Endodermal cell (in vitro differentiated cells): ENCODE measurements at regions not wholly inside any gene's neighbourhood (a gene's known extent, or its start where the extent isn't known, plus 50 kb on each side); places are given as distances from the start of the nearest gene placed in this dataset.

ENCODE experiments used
- DNase-seq: peaks from one replicate; pipeline ENCODE4 v3.0.0-alpha.2; 2017
- H3K27ac ChIP-seq: 2 replicates; pipeline ENCODE4 v1.5.1; 2013; ENCODE audit warnings: mild to moderate bottlenecking, low read depth, low read length, moderate library complexity
- H3K27me3 ChIP-seq: 2 replicates; pipeline ENCODE4 v1.6.1; 2013; ENCODE audit warnings: mild to moderate bottlenecking, low read length, moderate library complexity; ENCODE audit not compliant: insufficient read depth, control insufficient read depth, poor library complexity, severe bottlenecking
- H3K36me3 ChIP-seq: 2 replicates; pipeline ENCODE4 v1.7.0; 2013; ENCODE audit warnings: mild to moderate bottlenecking, low read length, moderate library complexity; ENCODE audit not compliant: control insufficient read depth, insufficient read depth
- H3K4me1 ChIP-seq: one replicate; pipeline ENCODE4 v1.7.0; 2013; ENCODE audit warnings: low read length; ENCODE audit not compliant: control insufficient read depth, insufficient read depth
- H3K4me3 ChIP-seq: 2 replicates; pipeline ENCODE4 v1.5.1; 2013; ENCODE audit warnings: mild to moderate bottlenecking, low read length, moderate library complexity
- H3K9ac ChIP-seq: 2 replicates; pipeline ENCODE4 v1.6.1; 2013; ENCODE audit warnings: mild to moderate bottlenecking, low read length, moderate library complexity; ENCODE audit not compliant: poor library complexity, severe bottlenecking; ENCODE audit errors: extremely low read depth
- H3K9me3 ChIP-seq: 2 replicates; pipeline ENCODE4 v1.6.1; 2013; ENCODE audit warnings: mild to moderate bottlenecking, low read length, moderate library complexity; ENCODE audit not compliant: control insufficient read depth
- H3K27ac Mint-ChIP-seq: 2 replicates; pipeline ENCODE4 v1.8.0; 2020; ENCODE audit warnings: mixed read lengths
- H3K27me3 Mint-ChIP-seq: 2 replicates; pipeline ENCODE4 v1.8.0; 2021; ENCODE audit warnings: mild to moderate bottlenecking, mixed read lengths; ENCODE audit not compliant: insufficient read depth
- H3K36me3 Mint-ChIP-seq: 2 replicates; pipeline ENCODE4 v1.8.0; 2020; ENCODE audit warnings: low read depth, mixed read lengths
- H3K4me1 Mint-ChIP-seq: 2 replicates; pipeline ENCODE4 v1.8.0; 2020; ENCODE audit warnings: mixed read lengths
- H3K4me3 Mint-ChIP-seq: 2 replicates; pipeline ENCODE4 v1.8.0; 2020; ENCODE audit warnings: mild to moderate bottlenecking, moderate library complexity, mixed read lengths
- H3K9me3 Mint-ChIP-seq: 2 replicates; pipeline ENCODE4 v1.8.0; 2020; ENCODE audit warnings: mild to moderate bottlenecking, mixed read lengths
- CTCF ChIP-seq: fragments of 200-600 bp; sonication (generic); conservative IDR thresholded peaks from 2 replicates; pipeline ENCODE4 v1.5.0; 2021; ENCODE audit warnings: antibody characterized with exemption, mild to moderate bottlenecking
- WGBS, 2 experiments: methylation state at CpG; one replicate each; pipeline versions ENCODE4 v1.1.5 to v1.1.7; 2013; ENCODE audit warnings: missing lambda C conversion rate in 2 of 2, mixed read lengths in 1 of 2; ENCODE audit not compliant: insufficient coverage in 1 of 2, insufficient read length in 1 of 2; 5-methylcytosine and 5-hydroxymethylcytosine counted together

GRCh38 chr3:22392286-22392685 lies 641.3 kb upstream of the ZNF385D start:
- WGBS, 2 experiments, result 25 to 38% methylated on average over 2 of the region's 2 CpGs
- Mint-ChIP-seq H3K4me1 (no peaks in the 10 kb centered on the region), H3K27me3 (peaks cover 6% of the 10 kb centered on the region), H3K4me3 (no peak overlapping the region), H3K36me3 (no peaks in the 10 kb centered on the region), H3K9me3 (no peaks in the 10 kb centered on the region), H3K27ac (no peak overlapping the region)
- DNase-seq, result no peak
- no peak for TF ChIP-seq CTCF
- Histone ChIP-seq H3K9ac (no peak overlapping the region), H3K9me3 (no peaks in the 10 kb centered on the region), H3K27me3 (no peaks in the 10 kb centered on the region), H3K4me3 (no peak overlapping the region), H3K36me3 (no peaks in the 10 kb centered on the region), H3K27ac (no peak overlapping the region), H3K4me1 (no peaks in the 10 kb centered on the region)

GRCh38 chr3:22392859-22393258 lies 641.8 kb upstream of the ZNF385D start:
- no peak overlapping the region for H3K4me3 Mint-ChIP-seq
- H3K4me3 ChIP-seq, result no peak overlapping the region
- H3K9ac ChIP-seq, result no peak overlapping the region
- no peak overlapping the region for H3K27ac Mint-ChIP-seq
- H3K27ac ChIP-seq, result no peak overlapping the region
- no peaks in the 10 kb centered on the region for H3K9me3 Mint-ChIP-seq
- no peak for DNase-seq
- H3K4me1 ChIP-seq, result no peaks in the 10 kb centered on the region
- H3K36me3 Mint-ChIP-seq, result no peaks in the 10 kb centered on the region
- no peaks in the 10 kb centered on the region for H3K4me1 Mint-ChIP-seq
- H3K36me3 ChIP-seq, result no peaks in the 10 kb centered on the region
- no peaks in the 10 kb centered on the region for H3K27me3 ChIP-seq
- H3K9me3 ChIP-seq, result no peaks in the 10 kb centered on the region
- TF ChIP-seq CTCF, result no peak
- H3K27me3 Mint-ChIP-seq, result peaks cover 6% of the 10 kb centered on the region

GRCh38 chr3:22399566-22399965 lies 648.6 kb upstream of the ZNF385D start:
- Histone ChIP-seq H3K4me1 (no peaks in the 10 kb centered on the region), H3K9ac (no peak overlapping the region), H3K27ac (no peak overlapping the region), H3K4me3 (no peak overlapping the region), H3K27me3 (no peaks in the 10 kb centered on the region), H3K36me3 (no peaks in the 10 kb centered on the region), H3K9me3 (no peaks in the 10 kb centered on the region)
- TF ChIP-seq CTCF, result no peak
- no peak for DNase-seq
- Mint-ChIP-seq H3K36me3 (no peaks in the 10 kb centered on the region), H3K9me3 (no peaks in the 10 kb centered on the region), H3K27me3 (no peaks in the 10 kb centered on the region), H3K27ac (no peak overlapping the region), H3K4me3 (no peak overlapping the region), H3K4me1 (peaks cover 2% of the 10 kb centered on the region)
- WGBS, 2 experiments, result 40 to 68% methylated on average over 2 to 4 of the region's 4 CpGs
